GM21367 (cell line): ENCODE measurements at regions not wholly inside any gene's neighbourhood (a gene's known extent, or its start where the extent isn't known, plus 50 kb on each side); places are given as distances from the start of the nearest gene placed in this dataset.

ENCODE experiments used
- ATAC-seq: cut with Tn5 transposase; IDR thresholded peaks from one replicate; pipeline ENCODE4 v1.9.1; 2021; ENCODE audit not compliant: unreplicated experiment

DNA sequence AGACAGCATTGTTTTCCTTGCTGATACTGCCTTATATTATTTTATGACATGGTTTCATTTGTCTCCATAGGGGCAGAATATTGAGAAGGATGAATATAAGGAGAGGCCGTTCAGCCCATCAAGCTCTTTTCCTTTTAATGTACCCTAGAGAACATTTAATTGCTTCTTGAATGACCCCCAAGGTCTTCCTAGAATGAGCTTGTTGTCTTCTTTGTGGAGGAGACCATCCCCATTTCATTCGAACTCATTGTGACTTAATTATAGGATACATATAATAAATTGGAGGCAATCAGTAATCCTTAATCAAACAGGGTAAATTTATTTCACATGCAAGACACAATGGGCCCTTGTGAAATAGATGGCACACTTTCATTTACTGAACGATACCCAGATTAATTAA is 231.3 kb downstream of the MDFIC start:
- ATAC-seq, result no peak

DNA sequence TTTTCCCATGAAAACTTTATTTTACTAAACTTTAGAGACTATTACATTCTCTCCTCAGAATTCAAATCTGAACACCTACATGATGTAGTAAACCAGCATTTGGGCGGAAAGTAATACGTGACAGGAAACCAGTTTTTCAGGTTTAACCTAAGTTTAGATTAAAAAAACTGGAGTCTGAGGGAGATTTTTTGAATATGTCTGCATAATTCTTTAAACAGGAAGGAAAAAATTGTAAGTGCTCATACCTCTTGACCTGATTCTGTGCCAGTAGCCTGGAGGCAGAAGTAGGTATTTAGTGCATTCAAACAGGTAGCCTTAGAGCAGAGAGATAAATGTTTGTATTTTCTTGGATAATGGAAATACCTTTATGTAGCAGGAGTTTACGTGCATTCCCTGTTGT is 224.3 kb downstream of the MDFIC start:
- ATAC-seq, result no peak

- peak; percentile 60 for ATAC-seq
Measured at GRCh38 chr7:115145512-115145911, 223.6 kb downstream of the MDFIC start.

GRCh38 chr7:115137816-115138215 is 215.9 kb downstream of the MDFIC start:
- no peak for ATAC-seq

DNA sequence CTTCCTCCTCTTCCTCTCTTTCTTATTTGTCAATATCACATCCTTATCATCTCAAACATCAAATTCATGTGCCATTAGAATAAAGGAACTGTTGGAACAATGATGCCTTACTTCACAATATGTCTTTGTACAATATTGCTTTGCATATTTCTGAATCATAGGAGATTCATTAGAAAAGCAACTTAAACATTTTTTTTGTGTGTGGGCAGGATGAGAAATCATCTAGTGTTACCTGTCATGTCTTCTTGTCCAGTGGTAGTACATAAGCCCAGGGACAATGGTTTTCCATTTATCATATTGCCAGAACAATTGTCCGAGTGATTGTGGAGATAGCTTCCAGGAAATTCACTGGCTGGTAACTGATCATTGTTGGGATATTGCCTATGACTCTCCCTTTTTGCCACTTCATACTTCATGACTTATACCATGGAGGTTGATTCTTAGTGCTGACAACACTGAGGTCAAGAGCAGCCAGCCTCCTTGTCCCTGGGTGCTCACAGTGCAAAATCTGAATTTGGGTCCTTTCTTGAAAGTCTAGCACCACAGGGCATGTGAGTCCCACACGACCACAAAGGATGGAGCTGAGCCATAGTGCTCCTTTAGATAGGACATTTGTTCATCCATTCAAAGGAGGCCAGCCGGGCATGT is 215.0 kb downstream of the MDFIC start:
- ATAC-seq, result no peak

GRCh38 chr7:115135769-115136410 is 214.0 kb downstream of the MDFIC start:
- ATAC-seq, result peak; percentile 97

GRCh38 chr7:115135146-115135545 is 213.3 kb downstream of the MDFIC start:
- ATAC-seq, result no peak

- no peak for ATAC-seq
Measured at GRCh38 chr7:115133248-115133647, 211.4 kb downstream of the MDFIC start.

DNA sequence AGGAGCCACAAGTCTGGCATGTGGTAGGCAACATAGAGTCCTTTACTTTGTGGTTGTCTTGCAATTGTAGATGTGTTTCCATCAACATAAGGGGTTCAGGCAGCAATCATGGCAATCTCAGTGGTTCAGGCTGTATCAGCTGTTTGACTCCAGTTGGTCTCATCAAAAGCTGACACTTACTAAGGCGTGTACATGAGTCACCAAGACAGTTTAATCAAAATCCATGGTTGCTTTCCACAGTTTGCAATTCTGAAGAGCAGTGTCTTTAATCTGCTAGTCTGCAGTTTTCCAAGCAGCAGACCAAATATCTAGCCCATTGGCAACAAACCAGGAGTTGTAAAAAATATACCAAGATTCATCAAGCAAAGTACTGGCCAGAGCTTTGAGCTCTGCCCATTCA is 210.2 kb downstream of the MDFIC start:
- no peak for ATAC-seq

- ATAC-seq, result no peak
Measured at GRCh38 chr7:115128154-115128553, 206.3 kb downstream of the MDFIC start.

- ATAC-seq, result no peak
Measured at GRCh38 chr7:115127399-115128021, 205.6 kb downstream of the MDFIC start.

GRCh38 chr7:115125750-115126149 is 203.9 kb downstream of the MDFIC start:
- no peak for ATAC-seq

DNA sequence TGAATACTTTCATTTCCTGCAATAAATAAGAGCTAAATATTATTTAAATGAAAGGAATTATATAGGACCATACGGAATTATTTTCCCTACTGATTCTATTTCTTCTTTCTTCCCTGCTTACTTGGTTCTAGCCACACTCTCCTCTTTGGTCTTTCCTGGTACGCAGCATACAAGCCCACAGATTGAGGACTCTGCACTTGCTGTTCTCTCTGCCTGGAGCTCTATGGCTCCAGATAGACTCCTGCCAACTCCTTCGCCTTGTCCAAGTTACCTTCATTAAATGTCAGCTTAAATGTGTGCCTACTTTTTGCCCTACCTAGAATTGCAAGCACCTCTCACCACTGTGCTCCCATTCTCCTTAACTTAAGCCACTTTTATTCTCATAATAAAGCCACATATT is 203.4 kb downstream of the MDFIC start:
- ATAC-seq, result no peak

- no peak for ATAC-seq
Measured at GRCh38 chr7:115124409-115124939, 202.6 kb downstream of the MDFIC start.

DNA sequence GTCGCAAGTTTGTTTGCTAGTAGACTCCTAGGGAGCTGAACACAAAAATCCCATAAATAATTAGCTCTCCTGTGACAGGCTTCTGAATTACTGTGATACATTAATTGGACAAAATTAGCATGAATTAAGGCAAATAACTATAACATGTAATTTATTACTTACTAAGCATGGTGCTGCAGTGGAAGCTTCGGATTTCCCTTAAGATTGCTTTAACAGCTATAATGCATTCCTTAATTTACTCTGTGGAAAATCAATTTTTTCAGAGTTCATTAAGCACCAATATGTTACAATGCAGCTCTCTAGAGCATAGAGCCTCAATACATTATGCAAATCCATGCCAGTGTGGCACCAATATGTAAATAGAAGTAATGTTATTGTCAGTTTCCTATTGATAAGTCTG is 201.5 kb downstream of the MDFIC start:
- no peak for ATAC-seq

DNA sequence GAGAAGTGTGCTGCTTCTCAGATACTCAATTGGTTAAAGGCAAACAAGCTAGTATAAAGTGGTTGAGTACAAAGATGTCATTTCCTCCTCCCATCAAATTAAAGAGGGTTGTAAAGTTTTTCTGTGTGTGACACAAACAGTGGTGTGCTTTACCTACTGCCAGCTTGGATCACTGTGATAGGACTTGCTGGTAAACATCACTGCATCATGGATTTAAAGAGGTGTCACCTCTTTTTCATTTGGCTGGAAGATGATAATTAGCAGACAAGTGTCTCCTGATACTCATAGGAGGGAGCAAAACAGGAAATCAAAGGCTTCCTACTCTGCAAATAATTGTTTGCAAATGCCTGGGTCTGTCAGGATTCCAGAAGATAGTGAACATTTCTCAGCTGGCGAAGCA is 200.5 kb downstream of the MDFIC start:
- ATAC-seq, result no peak

DNA sequence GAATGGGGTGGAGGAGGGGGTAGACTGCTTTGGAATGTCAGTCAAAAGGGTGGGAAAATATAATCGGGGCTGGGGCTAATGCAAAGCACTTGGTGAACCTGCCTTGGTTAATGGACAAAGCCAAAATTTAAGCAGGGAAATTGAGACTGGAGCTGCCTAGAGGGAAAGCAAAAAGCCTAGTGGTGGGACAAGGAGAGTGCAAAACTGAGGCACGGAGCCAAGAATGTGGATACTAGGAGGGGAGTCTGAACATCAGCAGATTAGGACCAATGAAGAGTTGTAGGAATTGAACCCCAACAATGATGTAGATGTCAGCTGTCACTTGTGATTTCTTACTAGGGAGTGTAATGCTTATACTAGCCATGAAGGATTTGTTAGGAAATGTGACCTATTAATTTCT is 195.9 kb downstream of the MDFIC start:
- ATAC-seq, result no peak

DNA sequence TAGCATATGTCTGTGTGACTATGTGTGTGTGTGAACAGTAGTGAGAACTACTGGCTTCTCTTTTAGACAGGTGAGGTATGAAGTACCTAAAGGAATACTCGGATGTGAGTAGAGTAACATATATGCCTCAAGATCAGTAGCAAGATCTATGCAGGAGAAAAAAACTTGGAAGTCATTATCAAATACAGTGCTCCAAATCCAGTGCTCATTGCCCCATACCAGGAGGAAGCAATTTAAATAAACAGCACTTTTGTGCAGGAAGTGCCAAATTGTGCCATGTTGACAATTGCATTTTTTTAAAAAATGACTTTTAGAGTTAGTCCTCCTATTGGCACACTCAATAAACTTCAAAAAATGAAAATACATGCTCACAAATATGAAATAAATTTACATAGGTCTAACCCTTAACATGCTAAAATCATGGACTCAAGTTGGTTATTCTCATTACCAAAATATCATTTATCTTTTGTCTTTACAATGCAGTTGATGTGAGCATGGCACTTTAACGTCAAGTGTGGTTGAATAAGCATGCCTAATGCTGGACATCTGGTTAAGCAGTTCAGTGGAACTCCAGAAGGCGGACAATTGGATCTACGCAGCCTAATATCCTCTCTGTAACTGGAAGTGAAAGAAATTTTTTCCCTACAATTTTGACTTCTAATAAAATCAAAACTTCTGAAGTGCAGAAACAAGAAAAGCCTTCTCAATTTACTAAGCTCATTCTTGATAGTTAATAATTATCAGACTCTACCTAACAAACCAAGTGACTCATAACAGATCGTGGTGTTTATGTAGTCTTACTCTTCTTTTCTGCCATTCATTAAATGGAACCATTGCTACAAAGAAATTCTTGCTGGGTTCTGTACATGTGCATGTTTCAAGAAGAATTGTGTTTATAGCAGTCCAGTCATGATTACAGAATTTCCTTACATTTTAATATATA is 195.2 kb downstream of the MDFIC start:
- ATAC-seq, result no peak

GRCh38 chr7:115113776-115114175 is 191.9 kb downstream of the MDFIC start:
- no peak for ATAC-seq

- ATAC-seq, result no peak
Measured at GRCh38 chr7:115113131-115113530, 191.2 kb downstream of the MDFIC start.

GRCh38 chr7:115110523-115110922 is 188.6 kb downstream of the MDFIC start:
- no peak for ATAC-seq
